HG03039 (cell line): ENCODE measurements at regions not wholly inside any gene's neighbourhood (a gene's known extent, or its start where the extent isn't known, plus 50 kb on each side); places are given as distances from the start of the nearest gene placed in this dataset.

Experiments used
- ATAC-seq: cut with Tn5 transposase; IDR thresholded peaks from one replicate; pipeline ENCODE4 v1.9.1; 2021; ENCODE audit warnings: mild to moderate bottlenecking, moderate library complexity; ENCODE audit not compliant: unreplicated experiment

GRCh38 chr2:15732341-15733077 is 140.8 kb downstream of the DDX1 start:
- ATAC-seq: peak; percentile 95

- ATAC-seq: no peak
These were observed 142.4 kb downstream of the DDX1 start for GRCh38 chr2:15733867-15734673.

- no peak for ATAC-seq
These were observed 143.2 kb downstream of the DDX1 start for GRCh38 chr2:15734674-15735483.

GRCh38 chr2:15735484-15736326 is 144.0 kb downstream of the DDX1 start:
- no peak for ATAC-seq

- no peak for ATAC-seq
These were observed 144.9 kb downstream of the DDX1 start for GRCh38 chr2:15736396-15737180.

GRCh38 chr2:15737314-15738224 is 145.9 kb downstream of the DDX1 start:
- ATAC-seq: no peak

GRCh38 chr2:15738225-15738546 is 146.5 kb downstream of the DDX1 start:
- ATAC-seq: no peak

GRCh38 chr2:15738943-15739342 is 147.3 kb downstream of the DDX1 start:
- no peak for ATAC-seq

- ATAC-seq: no peak
These were observed 153.2 kb downstream of the DDX1 start for GRCh38 chr2:15744820-15745219.

- ATAC-seq: no peak
These were observed 153.7 kb downstream of the DDX1 start for GRCh38 chr2:15745350-15745749.

GRCh38 chr2:15745907-15746702 is 154.4 kb downstream of the DDX1 start:
- no peak for ATAC-seq

- ATAC-seq: no peak
These were observed 155.3 kb downstream of the DDX1 start for GRCh38 chr2:15746703-15747550.

- no peak for ATAC-seq
These were observed 156.2 kb downstream of the DDX1 start for GRCh38 chr2:15747603-15748471.

GRCh38 chr2:15748736-15749323 is 157.2 kb downstream of the DDX1 start:
- no peak for ATAC-seq

GRCh38 chr2:15749460-15750432 is 158.1 kb downstream of the DDX1 start:
- no peak for ATAC-seq
